ENCODE measurements at regions not wholly inside any gene's neighbourhood (a gene's known extent, or its start where the extent isn't known, plus 50 kb on each side); places are given as distances from the start of the nearest gene placed in this dataset.

DNA sequence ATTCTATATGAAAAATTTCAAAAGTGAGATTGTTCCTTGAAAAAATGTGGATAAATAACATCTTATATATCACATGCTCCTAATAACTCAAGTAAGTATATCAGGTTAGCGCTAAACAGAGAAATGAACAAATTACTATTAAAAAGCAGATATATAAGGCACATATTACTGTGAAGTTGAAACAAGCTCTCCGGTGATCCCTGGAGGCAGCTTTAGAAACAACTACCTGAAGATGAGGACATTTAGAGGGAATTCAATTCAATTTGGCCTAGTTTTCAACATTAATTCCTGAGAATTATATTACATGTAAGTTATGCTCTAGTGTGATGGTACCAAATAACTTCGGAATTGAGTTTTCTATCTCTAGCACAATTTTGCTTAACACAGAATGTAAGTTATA lies 1373.6 kb upstream of the SPRY2 start:
- no peaks in the 10 kb centered on the region for H3K36me3 ChIP-seq (ENCODE audit: control insufficient read depth in 4 of 4, insufficient read depth in 3 of 4, low read depth in 1 of 4, low read length in 3 of 4)
- no peak for DNase-seq (ENCODE audit: low spot score)
- no peak overlapping the region for H3K27ac ChIP-seq (ENCODE audit: low read depth in 1 of 2, low read length in 2 of 2)
- 64% methylated on average over 3 of the region's 3 CpGs for WGBS
- no peaks in the 10 kb centered on the region for H3K9me3 ChIP-seq (ENCODE audit: control insufficient read depth in 4 of 4, low read length in 3 of 4)
- H3K4me3 ChIP-seq (ENCODE audit: low read depth in 1 of 3, low read length in 3 of 3): no peak overlapping the region
- H3K4me1 ChIP-seq (ENCODE audit: control insufficient read depth in 4 of 4, insufficient read depth in 4 of 4, low read length in 3 of 4): no peaks in the 10 kb centered on the region
- TF ChIP-seq, protein P1, sequence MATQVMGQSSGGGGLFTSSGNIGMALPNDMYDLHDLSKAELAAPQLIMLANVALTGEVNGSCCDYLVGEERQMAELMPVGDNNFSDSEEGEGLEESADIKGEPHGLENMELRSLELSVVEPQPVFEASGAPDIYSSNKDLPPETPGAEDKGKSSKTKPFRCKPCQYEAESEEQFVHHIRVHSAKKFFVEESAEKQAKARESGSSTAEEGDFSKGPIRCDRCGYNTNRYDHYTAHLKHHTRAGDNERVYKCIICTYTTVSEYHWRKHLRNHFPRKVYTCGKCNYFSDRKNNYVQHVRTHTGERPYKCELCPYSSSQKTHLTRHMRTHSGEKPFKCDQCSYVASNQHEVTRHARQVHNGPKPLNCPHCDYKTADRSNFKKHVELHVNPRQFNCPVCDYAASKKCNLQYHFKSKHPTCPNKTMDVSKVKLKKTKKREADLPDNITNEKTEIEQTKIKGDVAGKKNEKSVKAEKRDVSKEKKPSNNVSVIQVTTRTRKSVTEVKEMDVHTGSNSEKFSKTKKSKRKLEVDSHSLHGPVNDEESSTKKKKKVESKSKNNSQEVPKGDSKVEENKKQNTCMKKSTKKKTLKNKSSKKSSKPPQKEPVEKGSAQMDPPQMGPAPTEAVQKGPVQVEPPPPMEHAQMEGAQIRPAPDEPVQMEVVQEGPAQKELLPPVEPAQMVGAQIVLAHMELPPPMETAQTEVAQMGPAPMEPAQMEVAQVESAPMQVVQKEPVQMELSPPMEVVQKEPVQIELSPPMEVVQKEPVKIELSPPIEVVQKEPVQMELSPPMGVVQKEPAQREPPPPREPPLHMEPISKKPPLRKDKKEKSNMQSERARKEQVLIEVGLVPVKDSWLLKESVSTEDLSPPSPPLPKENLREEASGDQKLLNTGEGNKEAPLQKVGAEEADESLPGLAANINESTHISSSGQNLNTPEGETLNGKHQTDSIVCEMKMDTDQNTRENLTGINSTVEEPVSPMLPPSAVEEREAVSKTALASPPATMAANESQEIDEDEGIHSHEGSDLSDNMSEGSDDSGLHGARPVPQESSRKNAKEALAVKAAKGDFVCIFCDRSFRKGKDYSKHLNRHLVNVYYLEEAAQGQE (IDR thresholded peaks at IDR 0.05): no peak
- TF ChIP-seq YY1 (IDR thresholded peaks at IDR 0.05) (no peak), HNF4G (IDR thresholded peaks at IDR 0.05) (no peak), JUND (IDR thresholded peaks at IDR 0.05) (no peak), TAF1 (conservative IDR thresholded peaks at IDR 0.05) (no peak), RXRA (IDR thresholded peaks at IDR 0.05) (no peak), FOXA1 (IDR thresholded peaks at IDR 0.05) (no peak), HNF4A (conservative IDR thresholded peaks at IDR 0.05) (no peak), SP1 (IDR thresholded peaks at IDR 0.05) (no peak), GABPA (IDR thresholded peaks at IDR 0.05 in 1 of 2, conservative IDR thresholded peaks at IDR 0.05 in 1 of 2) (no peak), NR2F2 (IDR thresholded peaks at IDR 0.05) (no peak), EGR1 (IDR thresholded peaks at IDR 0.05; ENCODE audit: low read depth in 2 of 2) (no peak), RAD21 (IDR thresholded peaks at IDR 0.05) (no peak), FOXA2 (IDR thresholded peaks at IDR 0.05) (no peak)
- TF ChIP-seq, protein P2, sequence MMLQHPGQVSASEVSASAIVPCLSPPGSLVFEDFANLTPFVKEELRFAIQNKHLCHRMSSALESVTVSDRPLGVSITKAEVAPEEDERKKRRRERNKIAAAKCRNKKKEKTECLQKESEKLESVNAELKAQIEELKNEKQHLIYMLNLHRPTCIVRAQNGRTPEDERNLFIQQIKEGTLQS (IDR thresholded peaks at IDR 0.05): no peak
- TF ChIP-seq, protein P3, sequence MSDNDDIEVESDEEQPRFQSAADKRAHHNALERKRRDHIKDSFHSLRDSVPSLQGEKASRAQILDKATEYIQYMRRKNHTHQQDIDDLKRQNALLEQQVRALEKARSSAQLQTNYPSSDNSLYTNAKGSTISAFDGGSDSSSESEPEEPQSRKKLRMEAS (IDR thresholded peaks at IDR 0.05): no peak
- TF ChIP-seq, protein P4, sequence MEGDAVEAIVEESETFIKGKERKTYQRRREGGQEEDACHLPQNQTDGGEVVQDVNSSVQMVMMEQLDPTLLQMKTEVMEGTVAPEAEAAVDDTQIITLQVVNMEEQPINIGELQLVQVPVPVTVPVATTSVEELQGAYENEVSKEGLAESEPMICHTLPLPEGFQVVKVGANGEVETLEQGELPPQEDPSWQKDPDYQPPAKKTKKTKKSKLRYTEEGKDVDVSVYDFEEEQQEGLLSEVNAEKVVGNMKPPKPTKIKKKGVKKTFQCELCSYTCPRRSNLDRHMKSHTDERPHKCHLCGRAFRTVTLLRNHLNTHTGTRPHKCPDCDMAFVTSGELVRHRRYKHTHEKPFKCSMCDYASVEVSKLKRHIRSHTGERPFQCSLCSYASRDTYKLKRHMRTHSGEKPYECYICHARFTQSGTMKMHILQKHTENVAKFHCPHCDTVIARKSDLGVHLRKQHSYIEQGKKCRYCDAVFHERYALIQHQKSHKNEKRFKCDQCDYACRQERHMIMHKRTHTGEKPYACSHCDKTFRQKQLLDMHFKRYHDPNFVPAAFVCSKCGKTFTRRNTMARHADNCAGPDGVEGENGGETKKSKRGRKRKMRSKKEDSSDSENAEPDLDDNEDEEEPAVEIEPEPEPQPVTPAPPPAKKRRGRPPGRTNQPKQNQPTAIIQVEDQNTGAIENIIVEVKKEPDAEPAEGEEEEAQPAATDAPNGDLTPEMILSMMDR (IDR thresholded peaks at IDR 0.05; ENCODE audit: low read depth, low read length, missing input control): no peak
- TF ChIP-seq, protein P5, sequence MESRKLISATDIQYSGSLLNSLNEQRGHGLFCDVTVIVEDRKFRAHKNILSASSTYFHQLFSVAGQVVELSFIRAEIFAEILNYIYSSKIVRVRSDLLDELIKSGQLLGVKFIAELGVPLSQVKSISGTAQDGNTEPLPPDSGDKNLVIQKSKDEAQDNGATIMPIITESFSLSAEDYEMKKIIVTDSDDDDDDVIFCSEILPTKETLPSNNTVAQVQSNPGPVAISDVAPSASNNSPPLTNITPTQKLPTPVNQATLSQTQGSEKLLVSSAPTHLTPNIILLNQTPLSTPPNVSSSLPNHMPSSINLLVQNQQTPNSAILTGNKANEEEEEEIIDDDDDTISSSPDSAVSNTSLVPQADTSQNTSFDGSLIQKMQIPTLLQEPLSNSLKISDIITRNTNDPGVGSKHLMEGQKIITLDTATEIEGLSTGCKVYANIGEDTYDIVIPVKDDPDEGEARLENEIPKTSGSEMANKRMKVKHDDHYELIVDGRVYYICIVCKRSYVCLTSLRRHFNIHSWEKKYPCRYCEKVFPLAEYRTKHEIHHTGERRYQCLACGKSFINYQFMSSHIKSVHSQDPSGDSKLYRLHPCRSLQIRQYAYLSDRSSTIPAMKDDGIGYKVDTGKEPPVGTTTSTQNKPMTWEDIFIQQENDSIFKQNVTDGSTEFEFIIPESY (IDR thresholded peaks at IDR 0.05): no peak
- no peaks in the 10 kb centered on the region for H3K27me3 ChIP-seq (ENCODE audit: control insufficient read depth in 4 of 4, insufficient read depth in 4 of 4, low read length in 3 of 4)
- H3K9ac ChIP-seq (ENCODE audit: low read depth in 1 of 2, low read length in 2 of 2): no peak overlapping the region
